HUES48 (cell line): ENCODE measurements at regions not wholly inside any gene's neighbourhood (a gene's known extent, or its start where the extent isn't known, plus 50 kb on each side); places are given as distances from the start of the nearest gene placed in this dataset.

ENCODE experiments used
- H3K27ac ChIP-seq: one replicate; pipeline ENCODE4 v1.7.0; 2013; ENCODE audit warnings: low read depth, low read length, inconsistent platforms
- H3K27me3 ChIP-seq: 2 replicates; pipeline ENCODE4 v1.6.1; 2013; ENCODE audit warnings: mild to moderate bottlenecking, low read length; ENCODE audit not compliant: control insufficient read depth, insufficient read depth
- H3K36me3 ChIP-seq: 2 replicates; pipeline ENCODE4 v1.6.1; 2013; ENCODE audit warnings: low read length; ENCODE audit not compliant: control insufficient read depth, insufficient read depth
- H3K4me1 ChIP-seq: 2 replicates; pipeline ENCODE4 v1.6.1; 2013; ENCODE audit warnings: mild to moderate bottlenecking, low read length; ENCODE audit not compliant: control insufficient read depth, insufficient read depth
- H3K4me3 ChIP-seq: 2 replicates; pipeline ENCODE4 v1.5.1; 2013; ENCODE audit warnings: mild to moderate bottlenecking, low read depth, low read length
- H3K9ac ChIP-seq: 2 replicates; pipeline ENCODE4 v1.6.1; 2013; ENCODE audit warnings: mild to moderate bottlenecking, low read depth, low read length, moderate library complexity
- H3K9me3 ChIP-seq: 2 replicates; pipeline ENCODE4 v1.6.1; 2013; ENCODE audit warnings: low read length; ENCODE audit not compliant: control insufficient read depth, insufficient read depth

- no peaks in the 10 kb centered on the region for H3K4me1 ChIP-seq
- peaks cover 24% of the 10 kb centered on the region for H3K27me3 ChIP-seq
- H3K9me3 ChIP-seq, result peaks cover 6% of the 10 kb centered on the region; the same call in 1 of the 2 replicates
- no peak overlapping the region for H3K9ac ChIP-seq
- H3K4me3 ChIP-seq, result no peak overlapping the region
- no peaks in the 10 kb centered on the region for H3K36me3 ChIP-seq
- no peak overlapping the region for H3K27ac ChIP-seq
Measured at GRCh38 chr20:60984666-60985065, 267.4 kb upstream of the CDH4 start.

GRCh38 chr20:60986506-60987156 is 265.4 kb upstream of the CDH4 start:
- Histone ChIP-seq H3K4me1 (no peaks in the 10 kb centered on the region), H3K9me3 (no peaks in the 10 kb centered on the region), H3K27me3 (peaks cover 24% of the 10 kb centered on the region), H3K4me3 (no peak overlapping the region), H3K36me3 (no peaks in the 10 kb centered on the region), H3K27ac (no peak overlapping the region), H3K9ac (no peak overlapping the region)

- H3K9me3 ChIP-seq, result no peaks in the 10 kb centered on the region
- H3K27me3 ChIP-seq, result peaks cover 24% of the 10 kb centered on the region
- no peak overlapping the region for H3K4me3 ChIP-seq
Measured at GRCh38 chr20:60990061-60990460, 262.0 kb upstream of the CDH4 start.

GRCh38 chr20:60990643-60991042 is 261.4 kb upstream of the CDH4 start:
- no peaks in the 10 kb centered on the region for H3K36me3 ChIP-seq
- H3K27ac ChIP-seq, result no peak overlapping the region
- no peaks in the 10 kb centered on the region for H3K4me1 ChIP-seq
- peaks cover 24% of the 10 kb centered on the region for H3K27me3 ChIP-seq
- H3K4me3 ChIP-seq, result no peak overlapping the region
- no peaks in the 10 kb centered on the region for H3K9me3 ChIP-seq
- H3K9ac ChIP-seq, result no peak overlapping the region

More at GRCh38 chr20:60990061-60990460, 262.0 kb upstream of the CDH4 start:
- H3K27ac ChIP-seq, result no peak overlapping the region
- H3K36me3 ChIP-seq, result no peaks in the 10 kb centered on the region
- no peak overlapping the region for H3K9ac ChIP-seq
- H3K4me1 ChIP-seq, result no peaks in the 10 kb centered on the region

GRCh38 chr20:60993433-60994044 is 258.5 kb upstream of the CDH4 start:
- Histone ChIP-seq H3K4me3 (no peak overlapping the region), H3K9ac (no peak overlapping the region), H3K9me3 (no peaks in the 10 kb centered on the region), H3K36me3 (no peaks in the 10 kb centered on the region), H3K27me3 (peaks cover 32% of the 10 kb centered on the region), H3K27ac (no peak overlapping the region), H3K4me1 (no peaks in the 10 kb centered on the region)

- no peak overlapping the region for H3K9ac ChIP-seq
- H3K27ac ChIP-seq, result no peak overlapping the region
- H3K4me1 ChIP-seq, result no peaks in the 10 kb centered on the region
- no peaks in the 10 kb centered on the region for H3K36me3 ChIP-seq
- H3K27me3 ChIP-seq, result peaks cover 60% of the 10 kb centered on the region
- H3K9me3 ChIP-seq, result no peaks in the 10 kb centered on the region
- H3K4me3 ChIP-seq, result no peak overlapping the region
Measured at GRCh38 chr20:60999250-60999649, 252.8 kb upstream of the CDH4 start.

- Histone ChIP-seq H3K36me3 (no peaks in the 10 kb centered on the region), H3K4me3 (no peak overlapping the region), H3K27ac (no peak overlapping the region), H3K4me1 (no peaks in the 10 kb centered on the region), H3K9ac (no peak overlapping the region), H3K27me3 (peaks cover 49% of the 10 kb centered on the region), H3K9me3 (no peaks in the 10 kb centered on the region)
Measured at GRCh38 chr20:61002090-61002489, 250.0 kb upstream of the CDH4 start.

- Histone ChIP-seq H3K27ac (no peak overlapping the region), H3K27me3 (peaks cover 6% of the 10 kb centered on the region; the same call in 1 of the 2 replicates)
Measured at GRCh38 chr20:61014491-61014890, 237.6 kb upstream of the CDH4 start.

GRCh38 chr20:61015602-61016001 is 236.5 kb upstream of the CDH4 start:
- no peak overlapping the region for H3K4me3 ChIP-seq

More at GRCh38 chr20:61014491-61014890, 237.6 kb upstream of the CDH4 start:
- H3K4me3 ChIP-seq, result no peak overlapping the region
- no peak overlapping the region for H3K9ac ChIP-seq
- peaks cover 6% of the 10 kb centered on the region for H3K4me1 ChIP-seq
- H3K36me3 ChIP-seq, result no peaks in the 10 kb centered on the region
- H3K9me3 ChIP-seq, result peaks cover 7% of the 10 kb centered on the region; the same call in 1 of the 2 replicates

GRCh38 chr20:61019322-61019721 is 232.7 kb upstream of the CDH4 start:
- Histone ChIP-seq H3K9me3 (peaks cover 7% of the 10 kb centered on the region; the same call in 1 of the 2 replicates), H3K36me3 (no peaks in the 10 kb centered on the region), H3K4me3 (no peak overlapping the region), H3K4me1 (peaks cover 5% of the 10 kb centered on the region), H3K27me3 (0 out of 2 replicates have a peak, but pooled peaks cover 6% of the 10 kb centered on the region), H3K9ac (no peak overlapping the region), H3K27ac (no peak overlapping the region)

More at GRCh38 chr20:61015602-61016001, 236.5 kb upstream of the CDH4 start:
- H3K27ac ChIP-seq, result no peak overlapping the region
- no peaks in the 10 kb centered on the region for H3K36me3 ChIP-seq
- H3K9ac ChIP-seq, result no peak overlapping the region
- peaks cover 7% of the 10 kb centered on the region; the same call in 1 of the 2 replicates for H3K9me3 ChIP-seq
- peaks cover 6% of the 10 kb centered on the region for H3K4me1 ChIP-seq
- peaks cover 6% of the 10 kb centered on the region; the same call in 1 of the 2 replicates for H3K27me3 ChIP-seq

- Histone ChIP-seq H3K27ac (no peak overlapping the region), H3K4me1 (no peaks in the 10 kb centered on the region), H3K4me3 (no peak overlapping the region), H3K9ac (no peak overlapping the region), H3K27me3 (0 out of 2 replicates have a peak, but pooled peaks cover 4% of the 10 kb centered on the region), H3K36me3 (no peaks in the 10 kb centered on the region), H3K9me3 (peaks cover 22% of the 10 kb centered on the region)
Measured at GRCh38 chr20:61023612-61024011, 228.4 kb upstream of the CDH4 start.
